ENCODE measurements at regions not wholly inside any gene's neighbourhood (a gene's known extent, or its start where the extent isn't known, plus 50 kb on each side); places are given as distances from the start of the nearest gene placed in this dataset.

- FAIRE-seq = no peak
- WGBS (ENCODE audit: low lambda C conversion rate) = 2% methylated on average over 2 of the region's 2 CpGs
- Histone ChIP-seq H2AFZ (ENCODE audit: low read length) (no peak overlapping the region), H3K4me3 (replicated peaks in 1 of 3; ENCODE audit: insufficient read depth in 1 of 3, low read depth in 2 of 3, low read length in 3 of 3) (no peak overlapping the region), H3K4me1 (ENCODE audit: insufficient read depth, low read length) (no peaks in the 10 kb centered on the region), H3K36me3 (replicated peaks in 1 of 2; ENCODE audit: control insufficient read depth in 1 of 2, insufficient read depth in 2 of 2, low read length in 2 of 2) (no peaks in the 10 kb centered on the region), H4K20me1 (ENCODE audit: insufficient read depth, low read length) (no peaks in the 10 kb centered on the region), H3K79me2 (ENCODE audit: insufficient read depth, low read length) (no peaks in the 10 kb centered on the region), H3K4me2 (ENCODE audit: low read depth, low read length) (no peak overlapping the region), H3K27ac (ENCODE audit: extremely low read length, insufficient read depth, low read length) (no peak overlapping the region), H3K27me3 (ENCODE audit: control insufficient read depth in 1 of 2, insufficient read depth in 2 of 2, low read length in 2 of 2) (peaks cover 8 to 31% of the 10 kb centered on the region in 2 experiments; a peak in 4 of 5 replicates), H3K9ac (ENCODE audit: insufficient read depth, low read depth, low read length) (no peak overlapping the region), H3K9me3 (ENCODE audit: low read length) (no peaks in the 10 kb centered on the region)
- intact Hi-C loops (cut with micrococcal nuclease; ENCODE audit: unreplicated experiment) (no loop called here), in situ Hi-C loops (cut with HindIII; ENCODE audit: extremely low pct_ligation_motif_present, low pct_unique_long_range_greater_than_20kb) (loop anchor here (10.0 kb wide), 1 partner anchor 45 kb away; no protein-coding TSS in a partner anchor)
- ChIA-PET CTCF (ENCODE audit: low intra/inter-chr PET ratio, low total read pairs) (no interaction called here), POLR2A (no interaction called here)
- ATAC-seq = no peak
- DNase-seq (ENCODE audit: low spot score) = no peak
- no TSS peak for BruUV-seq (replicated peaks)
- TF ChIP-seq KLF15 (CRISPR knock-in tag; IDR thresholded peaks at IDR 0.05; ENCODE audit: borderline replicate concordance) (no peak), ZBTB46 (CRISPR knock-in tag; IDR thresholded peaks at IDR 0.05; ENCODE audit: borderline replicate concordance) (no peak), ZNF232 (CRISPR knock-in tag; IDR thresholded peaks at IDR 0.05; ENCODE audit: borderline replicate concordance) (no peak)
These were observed 64.3 kb upstream of the SULF2 start for GRCh38 chr20:47849596-47849995.

DNA sequence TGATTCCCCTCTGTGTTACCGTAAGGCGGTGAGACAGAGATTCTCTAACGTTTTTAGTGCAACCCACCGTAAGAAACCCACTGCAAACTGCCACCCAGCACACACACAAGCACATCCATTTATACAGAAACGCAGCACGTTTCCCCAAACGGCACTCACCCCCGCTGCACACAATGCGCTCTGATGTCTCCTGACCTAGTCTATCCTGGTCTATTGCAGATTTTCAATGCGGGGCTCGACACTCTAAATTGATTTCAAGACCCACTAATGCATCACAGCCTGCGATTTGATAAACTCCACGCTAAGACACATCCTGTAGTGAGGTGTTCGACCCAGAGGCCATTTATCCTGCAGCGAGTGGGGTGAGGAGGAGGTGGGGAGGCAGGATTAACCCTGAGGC is 63.7 kb upstream of the SULF2 start:
- Histone ChIP-seq H4K20me1 (ENCODE audit: insufficient read depth, low read length) (no peaks in the 10 kb centered on the region), H3K79me2 (ENCODE audit: insufficient read depth, low read length) (no peaks in the 10 kb centered on the region), H3K27me3 (ENCODE audit: control insufficient read depth in 1 of 2, insufficient read depth in 2 of 2, low read length in 2 of 2) (peaks cover 8 to 37% of the 10 kb centered on the region in 2 experiments; a peak in 4 of 5 replicates), H3K27ac (ENCODE audit: extremely low read length, insufficient read depth, low read length) (no peak overlapping the region), H3K9ac (ENCODE audit: insufficient read depth, low read depth, low read length) (no peak overlapping the region), H3K9me3 (ENCODE audit: low read length) (no peaks in the 10 kb centered on the region), H3K36me3 (replicated peaks in 1 of 2; ENCODE audit: control insufficient read depth in 1 of 2, insufficient read depth in 2 of 2, low read length in 2 of 2) (no peaks in the 10 kb centered on the region), H2AFZ (ENCODE audit: low read length) (no peak overlapping the region), H3K4me1 (ENCODE audit: insufficient read depth, low read length) (no peaks in the 10 kb centered on the region), H3K4me2 (ENCODE audit: low read depth, low read length) (no peak overlapping the region), H3K4me3 (replicated peaks in 1 of 3; ENCODE audit: insufficient read depth in 1 of 3, low read depth in 2 of 3, low read length in 3 of 3) (no peak overlapping the region)
- TF ChIP-seq ZNF75D (CRISPR knock-in tag; IDR thresholded peaks at IDR 0.05; ENCODE audit: borderline replicate concordance) (no peak), SIX1 (CRISPR knock-in tag; IDR thresholded peaks at IDR 0.05; ENCODE audit: borderline replicate concordance) (no peak), ZNF280D (CRISPR knock-in tag; IDR thresholded peaks at IDR 0.05) (no peak), ARNT2 (CRISPR knock-in tag; IDR thresholded peaks at IDR 0.05; ENCODE audit: low read depth) (no peak), ZNF230 (CRISPR knock-in tag; IDR thresholded peaks at IDR 0.05) (no peak), ATF7-NPFF (CRISPR knock-in tag; IDR thresholded peaks at IDR 0.05; ENCODE audit: low read depth) (no peak), ZNF570 (CRISPR knock-in tag; IDR thresholded peaks at IDR 0.05; ENCODE audit: borderline replicate concordance) (no peak), ZNF335 (CRISPR knock-in tag; IDR thresholded peaks at IDR 0.05) (no peak), ZFP90 (CRISPR knock-in tag; IDR thresholded peaks at IDR 0.05; ENCODE audit: borderline replicate concordance) (no peak)
- no peak for FAIRE-seq
- no peak for ATAC-seq
- WGBS (ENCODE audit: low lambda C conversion rate) = 49% methylated on average over 15 of the region's 15 CpGs
- CTCF ChIA-PET (ENCODE audit: low intra/inter-chr PET ratio, low total read pairs) = no interaction called here
- in situ Hi-C loops (cut with HindIII; ENCODE audit: extremely low pct_ligation_motif_present, low pct_unique_long_range_greater_than_20kb) = loop anchor here (10.0 kb wide), 1 partner anchor 46 kb away; no protein-coding TSS in a partner anchor
- POLR2A ChIA-PET = no interaction called here
- intact Hi-C loops (cut with micrococcal nuclease; ENCODE audit: unreplicated experiment) = no loop called here
- no TSS peak for BruUV-seq (replicated peaks)
- DNase-seq (ENCODE audit: low spot score) = no peak
